ENCODE measurements at regions not wholly inside any gene's neighbourhood (a gene's known extent, or its start where the extent isn't known, plus 50 kb on each side); places are given as distances from the start of the nearest gene placed in this dataset.
A peak's percentile ranks its signal among the peaks of the same experiment; 100 is the strongest.
"Not testable (repeated sequence)": the region's sequence is repeated elsewhere in the genome, so short reads cannot be mapped to it uniquely, and the experiment has no call there.

DNA sequence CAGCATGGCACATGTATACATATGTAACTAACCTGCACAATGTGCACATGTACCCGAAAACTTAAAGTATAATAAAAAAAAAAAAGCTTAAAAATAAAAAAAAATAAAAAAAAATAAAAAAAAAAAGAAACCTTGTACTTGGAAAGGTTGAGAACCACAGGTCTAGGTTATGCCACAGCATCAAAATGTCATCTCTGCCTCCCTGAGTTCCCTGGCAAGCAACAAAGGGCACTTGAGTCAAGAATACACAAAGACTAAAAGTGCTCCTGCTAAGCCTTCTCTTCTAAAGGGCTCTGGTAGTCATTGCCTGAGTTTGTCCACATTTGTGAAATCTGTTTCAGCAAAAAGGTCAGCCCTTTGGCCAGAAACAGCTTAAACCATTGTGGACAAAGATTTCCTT lies 395.8 kb upstream of the CCDC54 start:
- no peak for DNase-seq (ENCODE audit: low read depth)

DNA sequence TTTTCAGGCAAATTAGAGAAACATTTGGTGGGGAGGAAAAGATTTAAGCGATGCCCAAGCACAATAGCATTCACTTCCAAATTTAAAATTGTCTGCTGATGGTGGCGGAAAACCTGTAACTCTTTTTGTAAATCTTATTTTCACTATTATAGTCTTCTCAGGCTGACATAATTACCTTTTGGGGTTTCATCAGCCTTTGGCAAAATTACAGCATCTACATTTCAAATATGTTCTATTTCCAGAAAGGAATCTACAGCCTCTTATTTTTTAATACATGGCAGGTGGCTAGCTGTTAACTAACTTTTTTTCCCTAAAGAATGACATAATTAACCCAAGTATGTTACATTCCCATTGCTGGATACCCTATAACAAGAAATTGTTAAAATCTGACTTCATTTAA lies 391.5 kb upstream of the CCDC54 start:
- DNase-seq (ENCODE audit: low read depth): no peak

DNA sequence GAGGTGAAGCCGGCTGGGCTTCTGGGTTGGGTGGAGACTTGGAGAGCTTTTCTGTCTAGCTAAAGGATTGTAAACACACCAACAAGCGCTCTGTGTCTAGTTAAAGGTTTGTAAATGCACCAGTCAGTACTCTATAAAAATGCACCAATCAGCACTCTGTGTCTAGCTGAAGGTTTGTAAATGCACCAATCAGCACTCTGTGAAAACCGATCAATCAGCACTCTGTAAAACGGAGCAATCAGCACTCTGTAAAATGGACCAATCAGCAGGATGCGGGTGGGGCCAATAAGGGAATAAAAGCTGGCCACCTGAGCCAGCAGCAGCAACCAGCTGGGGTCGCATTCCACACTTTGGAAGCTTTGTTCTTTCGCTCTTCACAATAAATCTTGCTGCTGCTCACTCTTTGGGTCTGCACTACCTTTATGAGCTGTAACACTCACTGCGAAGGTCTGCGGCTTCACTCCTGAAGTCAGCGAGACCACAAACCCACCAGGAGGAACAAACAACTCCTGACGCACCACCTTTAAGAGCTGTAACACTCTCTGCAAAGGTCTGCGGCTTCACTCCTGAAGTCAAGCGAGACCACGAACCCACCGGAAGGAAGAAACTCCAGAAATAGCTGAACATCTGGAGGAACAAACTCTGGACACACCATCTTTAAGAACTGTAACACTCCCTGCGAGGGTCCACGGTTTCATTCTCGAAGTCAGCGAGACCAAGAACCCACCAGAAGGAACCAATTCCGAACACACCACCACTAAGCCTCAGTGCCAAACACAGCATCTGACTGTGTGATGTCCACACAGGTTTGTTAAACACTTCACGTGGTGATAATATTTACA lies 378.2 kb upstream of the CCDC54 start:
- DNase-seq (ENCODE audit: low read depth): not testable (repeated sequence)

DNA sequence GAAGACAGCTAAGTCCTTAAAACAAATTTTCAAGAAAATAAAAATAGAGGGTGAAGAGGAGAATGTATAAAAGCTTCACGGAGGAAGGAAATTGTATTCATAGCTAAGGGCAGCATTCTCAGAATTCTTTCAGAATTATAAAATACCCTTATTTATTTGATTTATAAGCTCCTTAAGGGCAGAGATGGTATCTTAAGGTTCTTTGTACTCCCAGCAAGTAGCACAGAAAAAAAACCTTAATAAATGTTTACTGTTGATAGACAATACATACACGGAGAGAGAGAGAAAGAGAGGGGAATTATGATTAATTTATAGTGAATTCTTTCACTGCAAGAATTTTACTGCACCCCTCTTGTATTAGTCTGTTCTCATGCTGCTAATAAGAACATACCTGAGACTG lies 375.6 kb upstream of the CCDC54 start:
- no peak for DNase-seq (ENCODE audit: low read depth)

DNA sequence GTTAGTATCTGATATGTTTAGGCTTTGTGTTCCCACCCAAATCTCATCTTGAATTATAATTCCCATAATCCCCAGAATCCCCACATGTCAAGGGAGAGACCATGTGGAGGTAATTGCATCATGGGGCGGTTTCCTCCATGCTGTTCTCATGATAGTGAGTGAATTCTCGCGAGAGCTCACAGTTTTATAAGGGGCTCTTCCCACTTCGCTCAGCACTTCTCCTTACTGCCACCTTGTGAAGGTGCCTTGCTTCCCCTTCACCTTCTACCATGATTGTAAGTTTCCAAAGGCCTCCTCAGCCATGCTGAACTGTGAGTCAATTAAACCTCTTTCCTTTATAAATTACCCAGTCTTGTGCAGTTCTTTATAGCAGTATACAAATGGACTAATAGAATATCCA lies 371.9 kb upstream of the CCDC54 start:
- DNase-seq (ENCODE audit: low read depth): not testable (repeated sequence)

DNA sequence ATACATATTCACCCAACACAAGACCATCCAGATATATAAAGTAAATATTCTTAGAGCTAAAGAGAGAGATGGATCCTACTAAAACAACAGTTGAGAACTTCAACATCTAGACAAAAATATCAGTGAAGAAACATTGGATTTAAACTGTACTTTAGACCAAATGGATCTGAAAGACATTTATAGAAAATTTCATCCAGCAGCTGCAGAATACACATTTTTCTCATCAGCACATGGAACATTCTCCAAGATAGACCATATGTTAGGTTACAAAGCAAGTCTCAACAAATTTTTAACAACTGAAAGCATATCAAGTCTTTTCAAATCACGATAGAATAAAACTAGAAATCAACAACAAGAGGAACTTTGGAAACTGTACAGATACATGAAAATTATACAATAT lies 369.0 kb upstream of the CCDC54 start:
- DNase-seq (ENCODE audit: low read depth): no peak

DNA sequence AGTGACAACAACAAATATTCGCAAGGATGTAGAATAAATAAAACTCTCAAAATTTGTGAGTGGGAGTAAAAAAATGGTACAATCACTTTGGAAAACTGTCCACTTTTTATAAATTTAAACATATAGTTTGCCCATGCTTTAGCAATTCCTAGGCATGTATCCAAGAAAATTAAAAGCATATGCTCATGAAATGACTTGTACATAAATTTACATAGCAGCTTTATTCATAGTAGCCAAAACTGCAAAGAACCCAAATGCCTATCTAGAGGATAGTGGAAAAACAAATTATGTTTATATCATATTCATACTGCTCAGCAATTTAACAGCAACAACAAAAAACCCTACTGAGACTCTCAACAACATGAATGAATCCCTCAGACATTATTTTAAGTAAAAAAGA lies 363.6 kb upstream of the CCDC54 start:
- no peak for DNase-seq (ENCODE audit: low read depth)

DNA sequence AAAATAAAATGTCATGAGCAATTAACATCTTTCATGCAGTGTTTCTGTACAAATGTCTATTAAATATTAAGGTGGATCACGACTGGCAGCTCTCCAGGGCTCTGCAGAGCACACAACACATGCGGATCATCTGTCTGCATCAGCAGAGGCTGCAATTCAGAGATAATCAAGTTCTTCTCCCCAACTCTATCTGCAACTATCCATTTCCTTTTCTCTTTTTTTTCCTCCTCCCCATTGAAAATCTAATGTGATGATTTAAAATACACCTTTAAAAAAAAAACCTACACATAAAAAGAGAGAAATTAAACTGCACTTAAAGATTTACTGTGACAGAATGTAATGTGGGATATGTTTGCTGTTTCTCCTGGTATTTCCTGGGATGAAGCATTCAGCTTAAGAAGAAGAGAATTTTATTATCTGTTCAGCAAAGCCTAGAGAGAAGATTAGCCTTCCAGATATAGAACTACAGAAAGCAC lies 352.6 kb upstream of the CCDC54 start:
- no peak for DNase-seq (ENCODE audit: low read depth)

DNA sequence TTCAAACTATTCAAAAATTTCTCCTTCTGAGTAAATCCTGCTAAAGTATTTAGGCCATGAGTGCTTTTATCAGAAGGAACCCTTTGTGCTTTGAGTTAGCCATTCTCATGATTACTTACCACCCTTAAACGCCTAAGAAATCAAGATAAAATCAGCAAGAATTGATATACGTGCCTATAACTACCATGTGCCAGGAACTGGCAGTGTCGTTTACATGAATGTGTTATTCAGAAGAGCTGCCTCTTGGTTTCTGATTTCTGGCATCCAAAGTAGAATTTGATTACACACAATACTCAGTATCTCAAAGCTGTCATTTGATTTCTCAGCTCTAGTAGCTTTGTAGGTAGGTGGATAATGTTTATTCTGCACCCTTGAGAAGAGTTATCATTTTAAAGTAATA lies 351.3 kb upstream of the CCDC54 start:
- no peak for DNase-seq (ENCODE audit: low read depth)

DNA sequence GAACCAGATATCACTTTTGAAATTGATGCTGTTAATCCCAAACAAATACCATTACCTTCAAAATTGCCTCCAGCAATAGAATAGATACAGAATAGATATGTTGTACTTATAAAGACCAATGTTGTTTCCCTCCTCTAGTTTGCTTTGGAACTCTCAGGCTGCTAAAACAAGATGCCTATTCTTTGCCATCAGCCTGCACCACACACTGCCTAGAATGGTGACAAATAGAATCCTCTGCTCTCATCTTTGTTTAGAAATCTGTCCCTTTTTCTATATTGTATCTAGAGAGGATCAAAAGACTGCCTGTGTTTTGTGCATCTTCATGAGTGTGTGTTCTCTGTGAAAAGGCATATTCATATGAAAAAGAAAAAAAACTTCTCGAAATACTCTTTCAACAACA lies 349.2 kb upstream of the CCDC54 start:
- DNase-seq (ENCODE audit: low read depth): no peak

DNA sequence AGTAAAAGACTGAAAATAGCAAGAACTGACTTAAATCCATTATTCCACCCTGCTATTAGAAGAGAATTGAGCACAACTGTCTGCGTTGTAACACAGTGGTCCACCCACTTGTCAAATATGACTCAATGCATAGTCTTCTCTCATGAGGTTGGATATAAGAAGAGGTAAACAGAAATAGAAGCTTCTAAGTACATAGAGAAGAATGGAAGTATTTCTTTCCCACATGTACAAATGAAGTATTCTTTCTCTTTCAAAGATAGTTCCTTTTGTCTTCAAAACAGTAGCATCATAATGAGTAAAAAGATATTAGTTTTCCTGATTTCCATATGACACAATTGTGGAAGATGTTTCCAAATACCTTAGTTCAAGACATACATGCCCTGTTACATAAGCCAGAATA lies 348.6 kb upstream of the CCDC54 start:
- no peak for DNase-seq (ENCODE audit: low read depth)

DNA sequence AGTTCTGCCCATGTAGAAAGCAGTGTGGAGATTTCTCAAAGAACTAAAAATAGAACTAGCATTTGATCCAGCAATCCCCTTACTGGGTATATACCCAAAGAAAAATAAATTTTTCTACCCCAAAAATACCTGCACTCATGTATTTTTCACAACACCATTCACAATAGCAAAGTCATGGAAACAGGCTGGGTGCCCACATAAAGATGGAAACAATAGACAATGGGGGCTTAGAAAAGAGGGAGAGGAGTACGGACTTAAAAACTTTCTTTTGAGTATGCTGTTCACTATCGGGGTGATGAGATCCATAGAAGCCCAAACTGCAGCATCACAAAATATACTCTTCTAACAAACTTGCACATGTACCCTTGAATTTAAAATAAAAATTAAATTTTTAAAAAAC lies 345.1 kb upstream of the CCDC54 start:
- DNase-seq (ENCODE audit: low read depth): no peak

DNA sequence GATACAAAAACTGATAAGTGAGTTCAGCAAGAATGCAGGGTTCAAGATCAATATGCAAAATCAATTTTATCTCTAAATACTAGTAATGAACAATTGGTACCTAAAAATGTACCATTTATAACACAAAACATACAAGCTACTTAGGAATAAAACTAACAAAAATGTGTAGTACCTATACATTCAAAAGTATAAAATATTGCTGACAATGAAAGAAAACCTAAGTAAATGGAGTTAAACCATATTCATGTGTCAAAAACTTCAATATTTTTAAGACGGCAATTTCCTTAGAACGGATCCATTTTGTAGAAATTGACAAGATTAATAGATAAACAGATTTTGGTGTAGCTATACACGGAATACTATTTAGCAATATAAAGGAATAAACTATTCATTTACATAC lies 343.1 kb upstream of the CCDC54 start:
- no peak for DNase-seq (ENCODE audit: low read depth)

DNA sequence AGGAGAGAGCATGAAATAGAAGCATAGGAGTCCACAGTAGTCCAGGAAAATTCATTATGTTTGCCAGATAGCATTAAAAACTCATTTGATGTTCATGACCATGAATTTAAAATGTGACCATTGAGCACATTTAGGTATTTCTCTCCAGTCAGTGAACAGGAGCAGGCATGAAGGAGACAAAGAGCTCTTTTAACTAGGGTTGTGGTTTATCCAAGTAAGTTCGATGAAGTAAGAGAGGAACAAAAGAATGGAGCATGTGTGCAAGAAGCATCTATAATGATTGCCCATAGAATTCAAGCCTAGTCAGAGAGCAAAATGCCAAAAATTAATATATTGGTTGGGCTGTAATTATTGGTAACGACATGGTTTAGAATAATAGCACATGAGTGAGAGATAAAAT lies 342.1 kb upstream of the CCDC54 start:
- no peak for DNase-seq (ENCODE audit: low read depth)

DNA sequence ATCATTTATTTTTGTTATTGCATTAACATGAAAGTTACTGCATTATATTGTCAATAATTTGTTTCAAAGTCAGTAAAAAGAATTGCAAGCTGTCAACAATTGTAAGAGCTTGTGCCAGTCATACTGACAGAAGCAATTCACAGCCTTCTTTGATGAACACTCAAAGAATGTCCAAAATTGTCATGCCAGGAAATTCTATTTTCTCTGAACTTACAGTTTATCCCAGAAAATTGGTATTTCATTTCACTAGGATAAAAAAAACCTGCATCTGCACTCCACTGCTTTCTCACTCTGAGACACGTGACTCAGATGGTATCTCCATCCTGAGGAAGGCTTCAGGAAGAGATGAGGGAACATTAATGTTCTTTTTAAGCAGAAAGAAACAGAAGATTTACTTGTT lies 332.6 kb upstream of the CCDC54 start:
- no peak for DNase-seq (ENCODE audit: low read depth)

DNA sequence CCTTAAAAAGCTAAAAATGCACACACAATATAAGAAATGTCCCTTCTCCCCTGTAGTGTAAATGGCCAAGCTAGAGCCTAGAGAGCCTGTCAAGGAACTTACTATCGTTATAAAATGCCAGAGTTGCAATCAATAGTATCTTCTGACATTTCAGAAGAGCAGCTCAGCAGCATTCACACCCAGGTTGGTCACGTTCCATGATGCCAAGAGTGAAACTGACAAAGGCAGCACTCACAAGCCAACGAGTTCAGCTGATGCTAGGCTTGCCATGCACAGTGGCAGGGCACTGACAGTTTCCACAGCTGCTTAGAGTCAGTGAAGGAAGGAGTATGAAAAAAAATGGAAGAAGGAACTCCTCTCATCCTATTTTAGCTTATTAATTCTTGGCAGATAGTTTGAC lies 331.4 kb upstream of the CCDC54 start:
- no peak for DNase-seq (ENCODE audit: low read depth)

DNA sequence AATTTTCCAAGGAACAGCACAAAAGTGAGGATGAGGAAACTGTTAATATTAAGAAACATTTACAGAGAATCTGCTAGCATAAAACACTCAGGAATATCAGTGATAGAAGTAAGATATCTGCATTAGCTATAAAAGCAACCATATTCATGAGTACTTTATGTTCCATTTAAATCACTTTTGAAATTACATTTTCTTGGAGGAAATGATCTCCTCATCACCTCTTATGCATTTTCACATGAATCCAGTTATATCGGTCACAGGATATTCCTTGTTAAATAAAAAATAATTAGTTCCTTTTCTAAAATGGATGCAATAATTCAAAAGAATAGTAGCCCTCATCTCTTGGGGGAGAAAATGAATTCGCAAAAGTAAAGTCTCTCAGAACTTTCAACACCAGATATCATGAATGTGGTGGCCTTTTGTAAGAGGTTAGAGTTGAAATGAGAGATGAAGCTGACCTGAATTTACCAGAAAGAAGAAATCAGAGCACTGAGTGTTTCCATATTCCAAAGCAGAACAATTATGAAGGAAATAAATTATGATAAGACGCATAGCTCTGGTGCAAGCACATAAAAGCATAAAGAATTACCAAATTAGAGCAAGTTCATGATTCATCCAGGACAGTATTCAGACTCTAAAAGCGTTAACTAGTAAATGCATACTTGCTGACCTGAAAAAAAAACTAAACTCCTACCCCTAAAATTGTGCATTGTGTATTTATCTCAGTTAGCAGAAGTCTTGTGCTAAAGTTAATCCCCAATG lies 321.9 kb upstream of the CCDC54 start:
- DNase-seq (ENCODE audit: low read depth): no peak

DNA sequence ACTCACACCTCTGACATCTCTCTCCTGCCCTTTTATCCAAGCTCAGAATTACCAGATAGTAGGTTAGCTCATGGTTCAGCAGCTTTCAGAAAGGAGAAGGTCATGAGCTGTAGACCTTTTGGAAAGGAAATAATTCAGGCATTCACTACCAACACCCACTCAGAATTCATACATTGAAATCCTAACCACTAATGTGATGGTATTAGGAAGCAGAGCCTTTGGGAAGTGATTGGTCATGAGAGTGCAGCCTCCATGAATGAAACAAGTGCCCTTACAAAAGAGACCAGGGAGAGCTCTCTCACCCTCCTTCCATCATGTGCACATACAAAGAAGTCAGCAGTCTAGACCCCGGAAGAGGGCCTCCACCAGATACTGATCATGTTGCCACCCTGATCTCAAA lies 315.8 kb upstream of the CCDC54 start:
- DNase-seq (ENCODE audit: low read depth): peak; percentile 59

DNA sequence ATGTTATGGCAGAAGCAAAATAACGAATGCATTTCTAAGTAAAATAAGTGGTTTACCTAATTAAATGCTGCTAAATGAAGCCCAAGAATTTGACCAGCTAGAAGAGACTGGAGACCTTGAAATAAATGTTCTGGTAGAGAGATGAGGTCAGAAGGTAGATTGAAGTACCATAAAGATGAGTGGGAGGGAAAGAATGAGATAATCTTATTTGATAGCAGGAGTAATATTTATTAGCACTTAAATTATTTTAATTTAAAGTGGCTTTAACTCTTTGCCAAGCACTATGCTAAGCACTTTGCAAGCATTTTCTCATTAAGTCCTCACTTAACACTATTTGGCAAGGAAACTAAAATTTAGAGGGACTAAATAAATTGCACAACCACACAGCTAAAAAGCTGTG lies 314.9 kb upstream of the CCDC54 start:
- no peak for DNase-seq (ENCODE audit: low read depth)

DNA sequence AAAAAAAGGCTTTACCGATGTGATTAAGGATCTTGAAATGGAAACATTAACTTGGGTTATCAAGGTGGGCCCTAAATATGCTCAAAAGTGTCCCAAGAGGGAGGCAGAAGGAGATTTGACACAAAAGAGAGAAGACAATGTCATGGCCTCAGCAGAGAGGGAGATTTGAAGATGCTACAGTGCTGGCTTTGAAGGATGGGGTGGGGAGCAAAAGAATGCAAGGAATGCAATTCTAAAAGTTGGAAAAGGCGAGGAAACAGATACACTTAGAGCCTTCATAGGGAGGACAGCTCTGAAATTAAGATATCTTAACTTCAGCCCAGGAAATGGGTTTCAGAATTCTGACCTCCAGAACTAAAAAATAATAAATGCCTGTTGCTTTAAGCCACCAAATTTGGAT lies 314.5 kb upstream of the CCDC54 start:
- no peak for DNase-seq (ENCODE audit: low read depth)

DNA sequence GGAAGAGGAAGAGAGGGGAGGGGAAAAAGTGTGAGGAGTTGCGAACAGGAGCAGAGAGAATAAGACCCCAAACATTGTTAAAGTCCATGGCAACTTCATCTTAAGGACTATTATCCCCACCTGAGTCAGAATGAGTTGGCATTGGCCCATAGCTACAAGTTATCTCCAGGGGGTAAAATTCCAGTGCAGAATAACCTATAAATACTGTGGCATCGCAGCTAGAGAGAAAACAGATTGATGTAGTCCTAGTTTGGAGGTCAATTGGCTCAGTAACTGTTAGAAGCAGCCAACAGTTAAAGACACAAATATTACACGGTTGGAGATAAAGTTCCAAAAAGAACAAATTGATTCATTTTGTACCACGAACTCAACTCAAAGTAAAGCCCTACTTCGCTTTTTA lies 313.9 kb upstream of the CCDC54 start:
- peak; percentile 65 for DNase-seq (ENCODE audit: low read depth)

DNA sequence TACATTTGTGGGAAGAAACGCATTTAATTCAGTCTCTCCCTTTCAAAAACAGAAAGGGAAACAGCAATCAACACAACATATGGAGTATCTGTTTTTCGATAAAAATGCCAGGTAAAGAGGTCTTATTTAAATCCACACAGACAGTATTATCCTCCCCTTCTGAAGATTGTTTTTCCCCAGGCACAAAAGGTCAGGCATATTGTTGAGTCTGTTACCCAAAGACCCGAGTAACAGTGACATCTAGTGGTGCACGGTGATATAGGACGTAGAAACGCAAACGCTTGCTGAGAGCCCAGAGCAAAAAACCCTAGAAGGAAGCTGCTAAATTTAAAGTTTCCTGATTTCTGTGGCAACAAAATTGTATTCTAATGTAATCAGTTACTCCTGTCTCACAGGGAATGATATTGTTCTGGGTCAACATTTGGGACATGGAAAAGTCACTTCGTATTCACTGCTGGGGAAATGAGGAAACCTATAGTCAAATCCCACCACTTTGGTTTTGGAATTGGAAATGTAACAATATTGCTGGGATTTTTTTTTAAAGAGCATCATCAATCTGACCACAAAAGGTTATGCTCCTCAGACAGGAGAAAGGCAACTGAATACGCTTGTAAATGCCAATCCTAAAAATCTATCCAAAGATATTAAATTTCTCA lies 312.7 kb upstream of the CCDC54 start:
- DNase-seq (ENCODE audit: low read depth): peak; percentile 72
